ENCODE measurements at regions not wholly inside any gene's neighbourhood (a gene's known extent, or its start where the extent isn't known, plus 50 kb on each side); places are given as distances from the start of the nearest gene placed in this dataset.

- no peak for DNase-seq (ENCODE audit: extremely low read depth, low read depth, low spot score)
Observed at GRCh38 chr7:25863005-25863728, 288.8 kb upstream of the NFE2L3 start.

- DNase-seq (ENCODE audit: extremely low read depth, low read depth, low spot score) = no peak
Observed at GRCh38 chr7:25863729-25864110, 288.3 kb upstream of the NFE2L3 start.

DNA sequence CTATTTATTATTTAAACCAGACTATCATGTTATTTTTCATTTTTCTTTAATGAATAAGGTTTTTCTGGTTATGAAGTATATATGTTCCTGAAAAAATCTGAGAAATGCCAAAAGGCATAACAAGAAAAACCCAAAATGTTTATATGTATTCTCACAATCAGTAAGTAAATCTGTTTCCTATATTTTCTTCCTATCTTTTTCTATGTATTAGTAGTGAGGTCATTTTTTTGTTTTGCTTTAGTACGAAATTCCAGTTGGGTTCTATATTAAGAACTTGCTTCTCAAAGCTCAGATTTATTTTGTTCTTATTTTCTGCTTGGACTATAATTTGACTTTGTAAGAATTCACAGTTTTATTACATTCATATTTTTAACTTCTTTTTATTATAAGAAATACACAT lies 287.5 kb upstream of the NFE2L3 start:
- DNase-seq (ENCODE audit: extremely low read depth, low read depth, low spot score) = no peak

- DNase-seq (ENCODE audit: extremely low read depth, low read depth, low spot score) = no peak
Observed at GRCh38 chr7:25864943-25865751, 286.9 kb upstream of the NFE2L3 start.

DNA sequence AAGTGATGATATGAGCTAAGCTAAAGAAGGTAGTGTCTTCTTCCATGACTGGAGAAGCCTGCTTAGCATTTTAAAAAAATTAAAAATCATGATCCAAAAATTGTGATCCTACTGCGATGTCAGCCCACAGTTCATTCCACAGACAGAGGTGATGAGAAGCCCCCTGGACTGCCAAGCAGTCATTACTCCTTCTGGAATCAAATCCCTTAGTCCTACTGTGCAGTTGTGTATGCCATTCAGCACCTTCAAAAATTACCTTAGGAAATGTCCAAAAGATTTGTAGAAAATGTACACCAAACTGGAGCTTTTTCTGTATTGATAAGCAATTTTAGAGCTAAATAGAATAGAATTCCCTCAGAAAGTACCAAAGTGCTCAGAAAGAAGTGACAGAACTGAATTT lies 283.5 kb upstream of the NFE2L3 start:
- no peak for DNase-seq (ENCODE audit: extremely low read depth, low read depth, low spot score)

DNA sequence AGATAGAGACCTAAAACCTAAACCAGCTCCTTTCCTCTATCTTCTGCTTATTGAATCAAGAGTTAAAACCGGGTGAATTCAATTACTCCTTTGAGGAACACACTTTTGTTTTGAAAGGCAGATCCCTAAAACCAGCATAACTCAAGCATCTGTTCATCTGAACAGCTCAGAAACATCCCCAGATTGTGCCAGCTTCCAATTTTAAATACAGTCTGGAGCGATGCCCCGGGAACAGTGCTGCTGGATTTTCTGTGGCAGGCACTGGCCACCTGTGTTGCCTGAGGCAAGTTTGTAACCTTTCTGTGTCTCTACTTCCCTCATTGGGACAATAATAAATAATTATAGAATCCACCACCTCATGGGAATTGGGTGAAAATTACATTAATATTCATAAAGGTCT lies 281.4 kb upstream of the NFE2L3 start:
- DNase-seq (ENCODE audit: extremely low read depth, low read depth, low spot score) = no peak

DNA sequence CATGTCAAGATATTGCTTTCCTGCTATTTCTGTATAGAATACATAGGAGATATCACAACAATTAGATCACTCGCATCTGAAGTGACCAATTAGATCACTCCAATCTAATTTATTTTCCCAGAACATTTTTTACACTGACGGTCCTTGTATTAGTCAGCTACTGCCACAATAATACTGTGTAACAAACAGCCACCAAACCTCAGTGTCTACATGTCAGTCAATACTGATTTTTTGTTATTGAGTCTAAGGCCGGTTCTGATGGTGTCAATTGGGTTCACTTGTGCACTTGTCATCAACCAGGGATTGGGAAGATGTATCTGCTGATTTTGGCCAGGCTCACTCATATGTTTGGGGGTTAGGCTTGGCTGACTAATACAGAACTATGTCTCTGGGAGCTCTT lies 275.9 kb upstream of the NFE2L3 start:
- no peak for DNase-seq (ENCODE audit: extremely low read depth, low read depth, low spot score)

GRCh38 chr7:25877802-25878789 lies 273.9 kb upstream of the NFE2L3 start:
- DNase-seq (ENCODE audit: extremely low read depth, low read depth, low spot score) = no peak

DNA sequence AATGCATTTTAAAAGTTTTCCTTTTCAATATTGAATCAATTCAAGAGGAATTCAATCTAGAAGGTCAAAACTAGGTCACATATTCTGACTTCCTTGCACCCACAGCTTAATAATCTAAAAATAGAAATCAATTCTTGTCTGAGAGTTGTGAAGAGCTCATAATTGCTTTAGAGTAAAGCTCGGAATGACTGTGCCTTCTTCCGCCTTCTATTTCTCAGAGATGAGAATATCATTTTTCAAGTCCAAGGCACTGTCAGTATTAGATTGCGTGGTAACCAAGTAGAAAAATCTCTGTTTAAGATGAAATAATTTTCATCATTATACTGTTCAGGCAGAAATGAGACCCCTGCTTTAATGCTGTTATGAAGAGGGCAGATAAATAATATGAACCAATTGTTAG lies 272.2 kb upstream of the NFE2L3 start:
- DNase-seq (ENCODE audit: extremely low read depth, low read depth, low spot score) = no peak

DNA sequence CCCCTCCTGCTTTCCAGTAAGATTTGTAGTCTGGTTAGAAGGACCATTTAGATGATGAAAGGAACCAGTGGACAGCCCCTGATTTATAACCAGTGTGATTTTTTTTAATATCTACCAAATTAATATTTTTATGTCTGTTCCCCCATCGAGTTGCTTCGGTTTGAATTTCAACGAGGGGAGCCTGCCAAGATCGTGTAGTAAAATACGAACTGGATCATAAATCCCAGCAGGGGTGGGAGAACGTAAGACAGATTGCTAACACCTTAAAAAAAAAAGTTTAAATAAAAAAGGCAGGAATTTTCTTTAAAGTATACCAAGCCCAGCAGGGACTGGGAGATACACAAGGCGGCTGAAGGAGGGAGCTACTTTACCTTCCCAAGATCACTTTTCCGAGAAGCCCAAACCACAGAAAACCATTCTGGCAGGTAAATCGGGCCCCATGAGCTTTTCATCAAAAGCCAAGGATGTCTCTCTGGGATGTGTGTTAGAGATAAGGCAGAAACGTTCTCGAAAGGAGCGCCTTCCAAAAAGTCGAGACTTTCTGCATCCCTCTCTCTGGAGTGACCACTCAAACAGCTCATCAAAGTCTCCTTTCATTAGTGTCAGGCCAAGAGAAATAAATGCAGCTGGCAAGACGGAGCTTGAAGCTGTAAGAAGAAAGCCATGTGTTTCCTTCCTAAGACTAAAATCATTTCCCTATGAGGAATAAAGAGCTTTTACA lies 270.5 kb upstream of the NFE2L3 start:
- DNase-seq (ENCODE audit: extremely low read depth, low read depth, low spot score) = no peak

- DNase-seq (ENCODE audit: extremely low read depth, low read depth, low spot score) = no peak
Observed at GRCh38 chr7:25882151-25882773, 269.7 kb upstream of the NFE2L3 start.

- DNase-seq (ENCODE audit: extremely low read depth, low read depth, low spot score) = no peak
Observed at GRCh38 chr7:25884265-25884828, 267.7 kb upstream of the NFE2L3 start.

DNA sequence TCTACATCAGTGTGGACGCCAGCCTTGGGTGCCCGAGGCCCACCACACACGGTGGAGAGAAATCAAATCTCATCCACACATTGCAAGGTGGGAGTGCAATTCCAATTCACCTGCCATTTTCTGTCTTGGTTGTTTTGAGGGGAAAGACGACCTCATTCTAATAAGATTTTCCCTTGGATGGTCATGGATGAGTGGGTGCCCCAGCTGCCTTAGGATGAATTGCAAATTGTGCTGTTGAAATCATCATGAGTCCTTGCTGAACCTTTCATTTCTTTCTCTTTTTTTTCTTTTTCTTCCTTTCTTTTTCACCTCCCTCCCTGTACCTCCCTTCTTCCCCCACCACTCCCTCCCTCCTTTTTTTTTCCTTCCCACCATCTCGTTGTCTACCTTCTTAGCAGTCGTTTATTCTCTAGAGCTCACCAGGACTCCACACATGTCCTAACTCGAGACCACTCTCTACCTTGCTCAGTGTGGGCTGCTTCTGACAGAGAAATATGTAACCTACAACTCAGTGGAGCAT lies 266.9 kb upstream of the NFE2L3 start:
- DNase-seq (ENCODE audit: extremely low read depth, low read depth, low spot score) = no peak

- no peak for DNase-seq (ENCODE audit: extremely low read depth, low read depth, low spot score)
Observed at GRCh38 chr7:25886387-25887240, 265.4 kb upstream of the NFE2L3 start.

- DNase-seq (ENCODE audit: extremely low read depth, low read depth, low spot score) = no peak
Observed at GRCh38 chr7:25887266-25887665, 264.7 kb upstream of the NFE2L3 start.

- DNase-seq (ENCODE audit: extremely low read depth, low read depth, low spot score) = no peak
Observed at GRCh38 chr7:25887795-25888559, 264.0 kb upstream of the NFE2L3 start.

DNA sequence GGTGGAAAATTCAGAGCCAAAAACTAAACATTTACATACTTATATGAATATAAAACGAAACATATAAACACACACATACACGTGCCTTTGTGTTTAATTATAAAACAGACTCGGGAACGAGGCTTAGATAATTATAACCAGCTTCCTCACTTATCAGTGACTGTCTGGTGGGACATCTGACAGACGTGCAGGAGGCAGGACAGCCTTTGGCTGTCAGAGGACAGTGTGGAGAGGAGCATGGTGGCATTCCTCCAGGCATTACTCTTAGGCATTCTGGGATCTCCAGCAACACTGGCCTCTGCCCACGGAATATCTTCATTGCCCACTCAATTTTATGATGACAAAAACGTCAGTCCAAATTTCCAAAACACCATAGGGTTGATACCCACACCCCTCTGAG lies 262.2 kb upstream of the NFE2L3 start:
- no peak for DNase-seq (ENCODE audit: extremely low read depth, low read depth, low spot score)

DNA sequence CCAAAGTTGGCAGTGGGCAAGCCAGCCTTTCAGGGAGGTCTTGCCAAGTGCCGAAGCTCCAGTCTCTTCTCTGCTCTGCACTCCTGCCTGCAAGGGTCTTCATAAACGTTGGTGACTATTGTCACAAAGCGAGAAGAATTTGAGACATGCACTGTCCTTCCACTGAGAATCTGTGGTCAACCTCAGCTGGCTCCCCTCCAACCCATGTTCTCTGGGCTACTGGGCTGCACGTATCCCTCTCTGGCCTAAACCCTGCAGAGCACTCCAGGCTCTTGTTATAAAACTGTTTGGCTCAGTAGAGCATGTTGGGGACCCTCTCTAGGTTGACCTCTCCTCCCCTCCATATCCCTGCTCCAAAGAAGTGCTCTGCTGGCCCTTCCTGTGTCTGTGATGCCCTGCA lies 260.4 kb upstream of the NFE2L3 start:
- DNase-seq (ENCODE audit: extremely low read depth, low read depth, low spot score) = no peak
